GM12874 (cell line): ENCODE measurements at regions not wholly inside any gene's neighbourhood (a gene's known extent, or its start where the extent isn't known, plus 50 kb on each side); places are given as distances from the start of the nearest gene placed in this dataset.

Experiments used
- CTCF ChIP-seq: IDR thresholded peaks from 2 replicates; pipeline ENCODE4 v1.5.1; 2011; ENCODE audit warnings: low read depth, mild to moderate bottlenecking, control low read depth, low read length, moderate library complexity; ENCODE audit not compliant: insufficient read depth

- TF ChIP-seq CTCF, result no peak
Observed at GRCh38 chr10:23777153-23777552, 338.3 kb downstream of the OTUD1 start.

GRCh38 chr10:23779301-23779700, 340.4 kb downstream of the OTUD1 start:
- no peak for TF ChIP-seq CTCF

GRCh38 chr10:23780331-23780730, 341.5 kb downstream of the OTUD1 start:
- TF ChIP-seq CTCF, result no peak

- no peak for TF ChIP-seq CTCF
Observed at GRCh38 chr10:23786594-23786993, 347.7 kb downstream of the OTUD1 start.

- TF ChIP-seq CTCF, result no peak
Observed at GRCh38 chr10:23793577-23793976, 354.7 kb downstream of the OTUD1 start.

- no peak for TF ChIP-seq CTCF
Observed at GRCh38 chr10:23804125-23804524, 365.2 kb downstream of the OTUD1 start.

GRCh38 chr10:23813687-23814086, 374.8 kb downstream of the OTUD1 start:
- no peak for TF ChIP-seq CTCF

- TF ChIP-seq CTCF, result no peak
Observed at GRCh38 chr10:23818484-23818883, 379.6 kb downstream of the OTUD1 start.
